Activated naive CD4-positive, alpha-beta T cell treated with anti-CD3 and anti-CD28 coated beads, Interleukin-2, amount 50 U/mL, for 16 hours (primary cell): ENCODE measurements at regions not wholly inside any gene's neighbourhood (a gene's known extent, or its start where the extent isn't known, plus 50 kb on each side); places are given as distances from the start of the nearest gene placed in this dataset.
"Not testable (repeated sequence)": the region's sequence is repeated elsewhere in the genome, so short reads cannot be mapped to it uniquely, and the experiment has no call there.

Source experiments
- DNase-seq: peaks from one replicate; pipeline ENCODE4 v3.0.0-alpha.2; 2020

- no peak for DNase-seq
These were observed 647.6 kb downstream of the LMO4 start for GRCh38 chr1:87976316-87976715.

DNA sequence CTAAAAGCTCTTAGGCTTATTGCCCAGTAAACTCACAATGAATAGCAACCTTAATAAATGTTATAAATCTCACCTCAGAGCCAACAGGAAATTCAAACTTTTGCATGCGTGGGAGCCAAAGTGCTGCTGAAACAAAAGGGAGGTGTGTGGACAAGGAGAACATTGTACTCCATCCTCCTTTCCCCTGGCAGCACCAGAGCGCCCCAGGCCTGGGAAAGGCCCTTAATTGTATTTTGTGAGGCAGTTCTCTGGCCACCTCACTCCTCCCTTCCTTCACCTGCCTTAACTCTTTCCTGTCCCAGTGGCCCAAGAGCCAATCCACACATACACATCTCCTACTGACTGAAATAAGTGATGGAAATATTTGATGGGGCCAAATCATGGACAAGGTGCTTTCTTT lies 648.5 kb downstream of the LMO4 start:
- DNase-seq: no peak

DNA sequence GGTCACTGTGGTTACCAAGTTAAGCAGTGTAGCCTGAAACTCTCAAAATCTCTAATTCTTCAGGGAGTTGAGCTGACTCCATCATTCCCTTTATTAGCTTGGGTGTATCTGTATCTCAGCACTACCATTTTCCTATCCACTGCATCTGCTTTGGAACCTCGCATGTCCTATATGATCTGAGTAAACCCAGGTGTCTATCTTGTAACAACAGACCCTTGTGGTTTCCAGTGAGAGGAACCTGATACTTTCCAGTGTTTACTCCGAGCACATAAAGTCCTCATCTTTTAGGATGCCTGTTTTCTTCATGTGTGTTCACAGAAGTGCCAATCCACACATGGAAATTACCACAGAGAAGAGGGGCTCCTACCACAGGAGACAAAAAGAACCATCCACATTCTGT lies 650.4 kb downstream of the LMO4 start:
- no peak for DNase-seq

DNA sequence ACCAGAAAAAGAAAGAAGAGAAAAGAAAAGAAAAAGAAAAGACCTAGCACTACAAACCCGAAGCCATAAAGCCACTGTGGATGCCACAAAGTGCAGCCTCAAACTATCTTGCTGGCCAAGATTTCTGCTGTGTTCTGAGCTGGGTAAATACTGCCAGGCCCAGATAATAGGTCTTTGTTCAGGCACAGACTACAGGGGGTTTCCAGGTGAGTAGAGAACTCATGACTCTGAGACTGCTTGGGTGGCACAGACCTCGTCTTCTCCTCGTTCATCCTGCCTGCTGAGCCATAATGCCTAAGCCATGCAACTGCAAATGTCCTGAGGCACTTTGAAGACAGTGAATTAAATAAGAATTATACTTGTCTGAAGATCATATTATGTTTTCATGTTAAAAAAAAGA lies 651.8 kb downstream of the LMO4 start:
- DNase-seq: no peak

DNA sequence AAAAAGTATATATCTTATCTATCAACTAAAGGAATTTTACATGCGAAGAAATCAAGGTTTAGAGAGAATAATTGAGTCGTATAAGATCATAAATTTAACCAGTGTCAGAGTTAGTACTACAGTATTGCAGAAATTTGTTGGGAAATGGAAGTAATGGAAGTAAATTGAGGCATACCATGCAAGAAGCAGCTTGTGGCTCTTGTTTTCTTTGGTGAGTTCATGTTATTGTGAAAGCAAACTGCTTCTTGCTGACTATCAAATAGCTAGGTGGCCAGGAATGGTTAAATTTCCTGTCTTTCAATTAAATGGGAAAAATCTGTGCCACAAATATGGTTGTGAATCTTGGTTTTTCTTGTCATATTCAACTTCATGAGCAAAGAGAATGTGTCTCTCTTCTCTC lies 652.7 kb downstream of the LMO4 start:
- no peak for DNase-seq

GRCh38 chr1:87981810-87982209 lies 653.1 kb downstream of the LMO4 start:
- no peak for DNase-seq

GRCh38 chr1:87983841-87984240 lies 655.2 kb downstream of the LMO4 start:
- DNase-seq: no peak

GRCh38 chr1:87985071-87985470 lies 656.4 kb downstream of the LMO4 start:
- DNase-seq: no peak

GRCh38 chr1:87986130-87986866 lies 657.6 kb downstream of the LMO4 start:
- no peak for DNase-seq

DNA sequence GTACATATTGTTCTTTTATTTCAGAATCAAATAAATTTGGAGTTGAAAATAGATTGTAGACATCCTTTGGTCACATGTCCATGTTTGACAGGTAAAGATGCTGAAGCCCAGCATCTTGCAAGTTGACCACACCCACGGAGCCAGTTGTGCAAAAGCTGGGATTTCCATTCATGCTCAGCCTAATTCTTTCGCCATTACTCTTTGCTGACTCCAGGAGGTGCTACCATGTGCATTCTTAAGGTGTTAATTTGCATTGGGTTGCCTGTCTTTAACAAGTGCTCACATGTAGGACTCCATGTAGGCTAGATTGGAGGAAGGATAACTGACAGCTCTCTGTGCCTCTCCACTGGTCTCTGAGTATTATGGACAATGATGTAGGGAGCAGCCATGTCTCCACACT lies 660.7 kb downstream of the LMO4 start:
- DNase-seq: no peak

DNA sequence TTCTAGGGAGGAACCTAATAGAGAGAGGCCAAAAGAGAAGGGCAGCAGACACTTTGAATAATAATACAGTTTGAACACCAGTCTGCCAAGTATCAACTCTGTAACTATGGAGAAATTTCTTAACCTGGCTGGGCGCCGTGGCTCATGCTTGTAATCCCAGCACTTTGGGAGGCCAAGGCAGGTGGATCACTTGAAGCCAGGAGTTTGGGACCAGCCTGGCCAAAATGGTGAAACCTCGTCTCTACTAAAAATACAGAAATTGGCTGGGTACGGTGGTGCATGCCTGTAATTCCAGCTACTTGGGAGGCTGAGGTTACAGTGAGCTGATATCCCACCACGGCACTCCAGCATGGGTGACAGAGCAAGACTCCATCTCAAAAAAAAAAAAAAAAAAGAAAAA lies 663.9 kb downstream of the LMO4 start:
- not testable (repeated sequence) for DNase-seq

- DNase-seq: no peak
These were observed 664.4 kb downstream of the LMO4 start for GRCh38 chr1:87993051-87993450.

DNA sequence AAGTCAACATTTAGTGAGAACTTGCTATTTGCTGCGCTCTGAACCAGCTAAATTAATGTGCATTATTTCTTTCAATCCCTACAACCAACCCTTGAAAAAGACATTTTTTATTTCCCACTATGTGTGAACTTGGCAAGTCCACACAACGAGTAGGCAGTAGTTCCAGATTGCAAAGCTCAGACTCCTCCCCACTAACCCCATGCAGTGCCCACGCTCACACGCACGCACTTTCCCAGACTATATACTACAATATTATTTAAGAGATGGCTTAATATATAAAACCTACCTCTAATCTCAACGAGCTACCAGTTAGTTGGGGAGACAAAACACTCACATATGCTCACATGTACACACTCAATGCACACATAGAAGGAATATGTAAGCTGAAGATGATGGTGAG lies 671.2 kb downstream of the LMO4 start:
- DNase-seq: no peak

GRCh38 chr1:88001460-88001859 lies 672.8 kb downstream of the LMO4 start:
- no peak for DNase-seq

DNA sequence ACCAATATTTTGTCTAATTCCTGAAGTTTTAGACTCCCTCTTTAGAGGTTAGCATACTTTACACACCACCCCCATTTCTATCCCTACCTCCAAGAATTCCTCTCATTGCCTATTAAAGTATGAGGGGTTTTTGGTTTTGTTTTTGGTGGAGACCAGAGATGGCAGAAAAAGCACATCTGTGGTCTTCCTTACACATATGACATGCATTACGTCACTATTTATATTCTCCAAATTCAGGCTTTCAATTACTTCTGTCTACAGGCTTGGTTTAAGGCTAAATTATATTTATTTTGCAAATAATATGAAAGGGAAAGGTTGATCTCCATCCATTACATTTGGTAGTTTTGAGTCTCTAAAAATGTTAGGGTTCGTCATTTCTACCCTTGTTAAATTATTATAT lies 674.6 kb downstream of the LMO4 start:
- DNase-seq: no peak

GRCh38 chr1:88009916-88010315 lies 674.2 kb upstream of the PKN2 start:
- no peak for DNase-seq

DNA sequence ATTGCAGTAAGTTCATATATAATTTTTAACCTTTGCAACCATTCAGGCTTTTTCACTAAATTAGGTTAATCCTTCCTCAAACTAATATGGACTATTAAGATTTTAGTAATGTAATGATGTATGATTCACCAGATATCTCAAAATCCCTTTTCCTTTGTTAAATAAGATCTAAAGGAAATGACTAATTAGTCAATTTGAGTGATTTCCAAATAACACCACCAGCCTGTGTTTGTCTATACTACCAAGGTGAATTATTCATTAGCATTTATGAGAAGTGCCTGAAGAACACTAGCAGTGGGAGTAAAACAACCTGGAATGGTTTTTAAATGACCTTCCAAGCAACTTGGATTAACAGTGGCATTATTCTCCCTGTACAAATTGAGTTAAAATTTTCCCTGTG lies 670.6 kb upstream of the PKN2 start:
- no peak for DNase-seq

- DNase-seq: no peak
These were observed 669.9 kb upstream of the PKN2 start for GRCh38 chr1:88014131-88014530.

DNA sequence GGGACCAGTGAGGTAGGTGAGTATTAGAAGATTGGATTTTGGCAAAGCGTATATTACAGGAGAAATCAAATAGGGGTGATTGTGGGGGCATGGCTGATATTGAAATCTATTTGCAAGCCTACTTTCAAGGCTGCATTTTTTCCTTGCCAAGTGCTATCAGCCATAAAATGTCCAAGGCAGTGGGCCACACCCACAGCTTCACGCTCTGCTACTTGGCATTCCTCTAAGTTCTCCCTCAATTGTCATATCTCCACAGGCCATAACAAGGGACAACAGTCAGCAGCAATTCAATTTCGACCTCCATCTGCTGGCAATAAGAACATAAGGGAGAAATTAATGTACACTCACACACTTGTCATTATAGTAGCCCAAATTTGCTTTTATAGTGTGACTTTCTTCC lies 667.1 kb upstream of the PKN2 start:
- no peak for DNase-seq

- DNase-seq: no peak
These were observed 662.5 kb upstream of the PKN2 start for GRCh38 chr1:88021529-88021928.

GRCh38 chr1:88022516-88022915 lies 661.6 kb upstream of the PKN2 start:
- DNase-seq: no peak

GRCh38 chr1:88029142-88029541 lies 654.9 kb upstream of the PKN2 start:
- DNase-seq: no peak

DNA sequence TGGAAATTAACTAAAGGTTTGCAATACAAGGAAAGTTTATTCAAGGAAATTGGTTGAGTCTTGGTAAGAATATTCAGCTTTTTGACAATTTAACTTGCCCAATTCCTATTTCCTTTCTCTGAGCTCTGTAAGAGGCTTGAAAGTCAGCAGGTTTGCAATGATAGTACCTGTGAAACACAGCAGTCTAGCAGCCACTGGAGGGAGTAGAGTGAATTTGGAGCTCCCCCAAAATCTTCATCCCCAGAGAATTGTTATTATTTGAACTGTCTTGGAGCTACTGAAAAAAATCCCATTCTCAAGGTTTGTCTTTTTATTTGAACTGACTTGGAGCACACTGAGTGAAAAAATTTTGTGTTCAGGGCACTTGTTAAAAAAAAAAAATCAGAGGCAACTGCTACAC lies 654.2 kb upstream of the PKN2 start:
- DNase-seq: no peak

- DNase-seq: no peak
These were observed 648.5 kb upstream of the PKN2 start for GRCh38 chr1:88035578-88035977.

DNA sequence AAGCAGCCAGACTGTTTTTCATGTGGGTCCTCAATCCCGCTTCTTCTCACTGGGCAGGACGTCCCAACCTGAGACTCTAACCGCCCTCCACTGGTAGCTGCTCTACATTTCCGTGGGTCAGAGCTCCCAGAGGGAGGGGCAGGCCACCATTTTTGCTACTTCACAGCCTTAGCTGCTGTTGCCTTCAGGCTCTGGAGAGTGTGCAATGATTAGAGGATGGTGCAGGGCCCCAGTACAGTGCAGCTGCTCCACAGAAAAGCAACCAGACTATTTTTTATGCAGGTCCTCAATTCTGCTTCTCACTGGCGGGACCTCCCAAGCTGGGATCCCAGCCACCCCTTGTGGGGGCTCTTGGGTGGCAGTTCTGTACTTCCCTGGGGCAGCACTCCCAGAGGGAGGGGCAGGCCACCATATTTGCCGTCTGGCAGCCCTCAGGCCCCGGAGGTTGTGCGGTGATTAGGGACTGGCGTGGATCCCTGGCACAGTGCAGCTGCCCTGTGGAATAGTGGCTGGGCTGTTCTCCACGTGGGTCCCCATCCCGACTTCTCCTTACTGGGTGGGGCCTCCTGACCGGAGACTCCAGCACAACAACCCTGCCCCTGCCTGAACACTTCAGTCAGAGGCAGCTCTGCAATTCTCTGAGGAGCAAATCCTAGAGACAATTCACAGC lies 647.6 kb upstream of the PKN2 start:
- no peak for DNase-seq
